ENCODE measurements at regions not wholly inside any gene's neighbourhood (a gene's known extent, or its start where the extent isn't known, plus 50 kb on each side); places are given as distances from the start of the nearest gene placed in this dataset.

DNA sequence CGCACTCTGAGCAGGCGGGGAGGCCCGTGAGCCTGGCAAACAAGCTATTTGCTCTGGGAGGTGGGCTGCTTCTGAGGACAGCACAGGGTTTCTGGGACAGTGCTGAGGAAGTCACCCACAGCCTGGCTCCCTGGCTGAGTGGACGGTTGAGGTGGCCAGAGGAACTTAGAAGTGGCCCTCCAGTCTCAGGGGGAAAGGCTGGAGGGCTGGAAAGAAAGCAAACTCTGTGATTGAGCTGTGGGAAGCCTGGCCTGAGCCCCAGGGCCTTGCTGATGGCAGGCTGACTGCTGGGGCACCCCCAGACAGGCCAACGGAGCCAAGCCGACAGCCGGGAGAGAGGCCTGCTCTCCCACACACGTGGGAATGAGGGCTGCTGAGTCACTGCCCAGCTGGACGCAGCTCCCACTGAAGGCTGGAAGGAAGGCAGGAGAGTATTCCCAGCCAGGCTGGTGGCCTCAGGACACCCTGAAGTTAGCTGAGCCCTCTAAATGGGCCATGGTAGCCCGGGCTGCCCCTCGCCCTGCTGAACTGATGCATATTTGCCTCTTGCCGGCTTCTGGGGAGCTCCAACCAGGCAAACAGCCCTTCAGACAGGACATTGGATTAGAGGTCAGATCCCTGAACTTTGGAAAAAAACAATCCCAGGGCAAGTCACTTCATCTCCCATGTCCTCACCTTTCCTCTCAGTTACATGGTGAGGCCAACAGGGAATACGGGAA, 98.0 kb upstream of the TLE3 start:
- no peak for DNase-seq

DNA sequence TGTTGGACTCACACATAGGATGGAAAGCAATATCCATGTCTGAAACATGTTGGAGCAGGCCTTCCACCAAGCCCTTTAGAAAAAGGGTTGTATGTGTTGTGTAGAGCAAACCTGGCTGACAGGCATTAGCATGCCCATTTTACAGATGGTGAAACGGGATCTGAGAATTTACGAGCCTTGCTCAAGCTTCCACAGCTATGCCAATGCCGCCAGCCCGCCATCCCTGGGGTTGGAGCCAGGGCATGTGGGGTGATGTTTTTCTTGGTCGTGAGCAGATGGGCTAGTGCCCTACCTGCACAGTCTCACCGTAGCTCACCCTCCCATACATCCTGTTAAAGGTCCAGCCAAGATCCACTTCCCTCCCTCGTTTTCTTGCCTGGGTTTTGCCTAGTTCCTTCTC, 97.5 kb upstream of the TLE3 start:
- DNase-seq: no peak

- no peak for DNase-seq
Measured at GRCh38 chr15:70194266-70194665, 96.5 kb upstream of the TLE3 start.

DNA sequence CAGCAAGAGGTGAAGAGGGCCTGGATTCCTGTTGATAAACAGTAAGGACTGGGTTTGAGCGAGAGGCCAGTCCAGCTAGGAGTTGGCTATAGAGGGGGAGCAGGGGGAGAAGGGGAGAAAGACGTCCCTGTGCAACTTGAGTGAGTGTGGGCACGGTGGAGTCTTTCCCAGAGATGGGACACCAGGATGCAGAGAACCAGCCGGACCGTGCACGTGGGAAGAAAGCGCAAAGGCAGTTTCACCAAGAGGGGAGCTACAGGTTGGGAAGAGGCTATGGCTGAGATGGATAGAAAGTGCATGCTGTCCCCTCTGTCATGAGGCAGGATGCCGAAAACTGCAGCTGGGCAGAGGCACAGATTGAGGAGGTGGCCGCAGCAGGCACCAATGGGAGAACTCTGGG, 96.0 kb upstream of the TLE3 start:
- no peak for DNase-seq

DNA sequence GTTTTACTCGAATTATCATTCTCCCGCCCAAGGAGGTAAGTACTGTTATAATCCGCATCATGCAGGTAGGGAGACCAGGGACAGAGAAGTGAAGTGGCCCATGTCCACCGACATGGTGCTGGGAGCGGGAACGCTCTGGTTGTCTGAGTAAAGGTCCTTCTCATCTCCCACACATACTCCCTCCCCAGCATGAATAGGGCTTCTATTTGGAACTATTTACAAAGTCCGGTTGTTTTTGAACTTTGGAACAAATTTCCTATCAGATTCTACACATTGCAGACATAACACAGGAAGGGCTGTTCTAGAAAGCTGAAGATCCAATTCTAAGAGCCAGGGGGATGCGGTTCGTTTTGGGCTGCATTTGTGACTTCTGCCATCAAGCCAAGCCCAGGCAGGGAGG, 94.8 kb upstream of the TLE3 start:
- no peak for DNase-seq

GRCh38 chr15:70192041-70192440, 94.3 kb upstream of the TLE3 start:
- no peak for DNase-seq

GRCh38 chr15:70190965-70191364, 93.2 kb upstream of the TLE3 start:
- no peak for DNase-seq

DNA sequence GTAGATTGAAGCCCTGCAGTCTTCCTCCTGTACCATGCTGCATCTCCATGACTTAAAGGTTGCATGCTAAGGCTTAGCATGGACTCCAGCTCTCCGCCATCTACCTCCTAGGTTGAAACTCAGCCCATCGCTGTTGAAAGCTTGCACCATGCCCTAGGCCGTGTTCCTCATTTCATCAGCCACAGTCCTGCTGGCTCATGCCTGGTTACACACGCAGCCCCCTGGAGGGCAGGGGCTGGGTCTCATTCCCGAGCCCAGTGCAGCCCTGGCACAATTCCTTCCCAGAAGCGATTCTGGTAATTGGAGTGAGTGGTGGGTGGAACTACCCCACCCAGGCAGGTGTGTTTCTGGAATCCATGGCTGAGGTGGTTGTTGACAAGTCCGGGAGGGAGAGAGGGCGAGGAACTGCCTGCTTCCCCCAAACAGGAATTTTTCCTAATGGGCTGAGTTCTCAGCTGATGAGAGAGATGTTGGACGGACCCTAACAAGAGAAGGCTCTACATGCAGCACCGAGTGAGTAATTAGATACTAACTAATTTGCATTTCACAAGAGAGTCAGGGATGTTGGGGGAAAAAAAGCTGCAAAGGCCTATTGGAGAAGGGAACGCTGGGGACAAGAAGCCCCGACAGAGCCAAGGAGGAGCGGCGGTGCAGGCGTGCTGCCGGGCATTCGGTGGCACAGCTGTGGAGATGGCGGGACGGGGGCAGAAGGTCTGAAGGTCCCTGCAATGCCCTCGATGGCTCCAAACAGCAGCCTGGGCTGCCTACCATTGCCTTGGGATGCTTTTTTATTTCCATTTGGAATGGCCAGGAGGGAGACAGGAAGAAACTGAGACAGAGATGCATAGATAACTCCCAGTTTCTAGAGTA, 92.3 kb upstream of the TLE3 start:
- no peak for DNase-seq

GRCh38 chr15:70188286-70188685, 90.6 kb upstream of the TLE3 start:
- DNase-seq: no peak

DNA sequence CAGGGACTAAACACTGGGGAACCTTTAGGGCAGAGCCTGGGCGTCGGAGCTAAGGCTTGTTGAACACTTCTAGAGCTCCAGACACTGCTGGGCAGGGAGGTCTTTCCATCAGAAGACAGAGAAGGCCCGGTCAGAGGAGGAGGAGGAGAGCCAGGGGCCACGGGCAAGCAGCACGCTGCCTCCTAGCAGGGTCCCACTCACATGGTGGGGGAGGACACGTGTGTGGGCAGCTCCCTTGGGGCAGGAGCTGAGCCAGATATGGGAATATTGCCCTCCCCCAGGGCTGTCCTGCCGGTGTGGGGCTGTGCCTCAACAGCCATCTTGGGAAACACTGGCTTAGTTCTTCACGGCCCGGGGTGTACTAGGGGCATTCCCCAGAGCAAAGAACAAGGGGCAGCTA, 89.6 kb upstream of the TLE3 start:
- DNase-seq: no peak

DNA sequence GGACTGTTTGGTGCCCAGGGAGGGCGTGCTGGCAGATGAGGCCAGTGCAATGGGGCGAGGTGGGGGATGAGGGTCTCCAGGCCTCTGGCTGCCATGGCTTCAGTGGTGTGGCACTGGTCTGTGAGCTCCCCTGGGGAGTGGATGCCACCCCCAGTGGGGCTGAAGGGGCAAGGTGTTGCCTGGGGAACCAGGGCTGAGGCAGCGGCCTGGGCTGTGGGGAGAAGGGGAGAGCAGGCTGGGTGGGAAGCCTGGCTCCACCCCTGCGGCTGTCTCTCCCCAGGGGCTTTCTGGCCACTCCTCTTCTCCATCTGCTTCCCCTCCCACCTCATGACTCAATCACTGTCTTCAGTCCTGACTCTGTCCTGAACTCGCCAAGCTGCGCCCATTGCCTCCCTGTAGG, 88.4 kb upstream of the TLE3 start:
- no peak for DNase-seq

GRCh38 chr15:70185251-70185711, 87.6 kb upstream of the TLE3 start:
- no peak for DNase-seq

- DNase-seq: no peak
Measured at GRCh38 chr15:70182858-70183695, 85.4 kb upstream of the TLE3 start.

- DNase-seq: no peak
Measured at GRCh38 chr15:70181626-70182255, 84.0 kb upstream of the TLE3 start.

GRCh38 chr15:70180186-70180875, 82.6 kb upstream of the TLE3 start:
- DNase-seq: no peak

- no peak for DNase-seq
Measured at GRCh38 chr15:70179309-70179892, 81.7 kb upstream of the TLE3 start.

- DNase-seq: no peak
Measured at GRCh38 chr15:70178335-70179084, 80.8 kb upstream of the TLE3 start.

GRCh38 chr15:70172566-70173225, 75.0 kb upstream of the TLE3 start:
- peak; percentile 46 for DNase-seq

DNA sequence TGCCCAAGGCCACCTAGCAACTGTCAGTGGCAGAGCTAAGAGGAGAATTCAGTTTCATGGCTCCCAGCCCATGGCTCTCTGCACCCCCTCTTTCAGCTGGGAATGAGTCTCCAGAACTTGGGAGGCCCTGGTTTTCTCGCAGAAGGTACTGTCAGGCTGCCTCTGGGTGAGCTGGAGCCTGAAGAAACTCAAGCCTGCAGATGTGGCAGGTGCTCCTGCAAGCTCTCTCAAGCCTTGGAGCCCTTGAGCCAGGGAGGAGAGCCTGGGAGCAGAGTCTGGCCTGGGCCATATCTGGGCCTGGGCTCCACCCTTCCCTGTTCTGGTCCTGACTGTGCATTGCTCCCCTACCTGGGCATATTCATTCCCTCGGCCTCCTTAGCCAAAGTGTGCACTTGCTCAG, 74.4 kb upstream of the TLE3 start:
- no peak for DNase-seq

- peak; percentile 68 for DNase-seq
Measured at GRCh38 chr15:70171256-70171886, 73.7 kb upstream of the TLE3 start.
